Activated CD4-positive, alpha-beta T cell treated with anti-CD3 and anti-CD28 coated beads for 48 hours (primary cell): ENCODE measurements at regions not wholly inside any gene's neighbourhood (a gene's known extent, or its start where the extent isn't known, plus 50 kb on each side); places are given as distances from the start of the nearest gene placed in this dataset.

Experiments used
- DNase-seq: peaks from one replicate; pipeline ENCODE4 v3.0.0-alpha.2; 2020

DNA sequence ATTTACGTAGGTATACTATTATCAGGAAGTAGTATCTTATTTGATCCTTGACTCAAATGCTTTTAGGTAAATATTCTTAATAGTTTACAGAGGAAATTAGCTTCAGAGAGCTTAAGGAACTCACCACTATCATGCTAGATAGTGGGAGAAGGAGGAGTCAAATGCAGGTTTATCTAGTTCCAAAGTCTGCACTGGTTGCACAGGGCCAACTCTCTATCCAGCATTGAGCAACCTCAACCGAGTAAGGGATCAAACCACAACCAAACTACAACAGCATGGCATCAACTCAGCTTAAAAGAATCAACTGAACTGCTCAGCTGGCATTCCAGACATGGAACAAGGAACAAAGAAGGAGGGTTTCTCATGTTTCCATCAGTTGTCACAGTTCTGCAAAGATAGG, 306.0 kb downstream of the MAF start:
- no peak for DNase-seq

DNA sequence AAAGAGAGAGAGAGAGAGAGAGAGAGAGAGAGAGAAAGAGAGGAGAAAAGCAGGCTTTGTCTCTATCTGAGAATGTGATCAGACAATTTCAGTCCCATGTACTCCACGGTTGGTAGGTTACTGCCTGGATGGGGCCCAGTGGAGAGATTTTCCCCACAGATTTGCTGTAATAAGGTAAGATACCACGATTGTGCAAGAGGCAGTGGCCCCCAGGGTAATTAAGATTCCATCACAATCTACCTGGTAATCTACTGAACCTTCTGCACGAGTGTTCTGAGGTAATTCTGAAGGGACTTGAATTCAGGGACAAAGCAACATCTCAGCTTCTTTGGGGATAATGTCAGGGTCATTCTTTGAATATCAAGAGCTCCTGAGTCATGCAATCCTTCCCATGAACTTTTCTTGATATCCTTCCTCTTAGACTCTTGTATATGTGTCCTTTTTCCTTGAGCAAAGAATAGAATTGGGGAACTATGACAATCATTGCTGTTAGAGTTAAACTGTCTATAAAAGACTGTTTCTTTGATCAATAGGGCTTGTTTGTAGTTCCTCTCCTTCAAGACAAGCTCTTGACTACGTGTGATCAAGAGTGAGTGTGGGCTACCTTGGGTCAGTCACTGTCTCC, 306.6 kb downstream of the MAF start:
- no peak for DNase-seq

GRCh38 chr16:79288066-79288465, 312.5 kb downstream of the MAF start:
- DNase-seq: no peak

DNA sequence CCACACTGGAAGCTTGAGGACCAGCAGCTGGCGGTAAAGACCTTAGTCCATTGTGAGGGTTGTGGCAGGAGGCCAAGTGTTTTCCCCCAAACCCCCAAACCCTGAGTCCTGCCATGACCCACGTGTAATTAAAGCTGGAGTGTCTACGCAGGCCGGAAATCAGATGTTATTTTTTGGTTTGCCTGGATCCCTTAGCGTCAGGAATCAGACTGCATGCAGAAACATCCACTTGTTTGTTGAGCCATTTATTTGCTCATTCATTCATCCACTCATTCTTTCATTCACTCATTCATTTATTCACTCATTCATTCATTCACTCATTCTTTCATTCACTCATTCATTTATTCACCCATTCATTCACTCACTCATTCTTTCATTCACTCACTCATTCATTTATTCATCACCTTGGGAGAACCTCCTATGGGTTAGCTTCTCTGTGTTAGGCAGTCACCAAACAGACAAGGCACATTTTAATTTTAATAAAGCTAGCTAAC, 313.1 kb downstream of the MAF start:
- DNase-seq: no peak

- peak; percentile 61 for DNase-seq
Observed at GRCh38 chr16:79286646-79287423, 313.7 kb downstream of the MAF start.

DNA sequence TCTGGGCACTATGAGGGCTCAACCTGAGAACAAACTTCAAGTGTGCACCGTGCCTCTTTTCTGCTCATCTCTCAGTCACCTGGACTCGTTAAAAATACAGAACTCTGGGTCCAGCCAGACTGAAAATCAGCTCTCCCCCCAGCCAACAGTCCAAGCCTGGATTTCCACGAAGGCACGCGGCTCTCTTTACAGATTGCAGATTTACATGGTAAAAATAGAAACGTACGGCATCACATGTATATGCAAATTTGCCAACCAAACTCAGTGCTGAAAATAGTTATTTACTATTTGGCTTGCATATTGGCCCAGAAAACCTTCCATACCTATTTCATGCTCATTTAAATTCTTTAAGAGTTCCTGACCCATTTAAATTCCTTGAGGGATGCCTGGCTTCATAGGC, 315.8 kb downstream of the MAF start:
- no peak for DNase-seq

DNA sequence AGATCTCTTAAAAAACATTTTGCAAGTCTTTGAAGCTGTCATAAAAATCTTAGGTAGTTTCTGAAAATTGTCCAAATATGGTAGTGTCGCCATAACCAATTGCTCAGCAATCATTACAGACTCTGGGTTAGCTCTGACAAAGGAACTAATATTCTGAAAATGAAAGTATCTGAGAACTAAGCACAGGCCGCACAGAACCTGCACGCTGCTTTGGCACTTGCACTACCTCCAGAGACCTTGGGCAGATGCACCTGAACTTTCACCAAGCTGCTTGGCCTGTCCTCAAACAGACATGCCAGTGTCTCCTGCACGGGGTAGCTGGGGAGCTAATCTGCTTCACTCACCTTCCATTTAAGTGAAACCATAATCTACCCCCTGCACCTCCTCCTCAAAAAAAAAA, 317.0 kb downstream of the MAF start:
- DNase-seq: peak; percentile 55

GRCh38 chr16:79282806-79283205, 317.7 kb downstream of the MAF start:
- no peak for DNase-seq

DNA sequence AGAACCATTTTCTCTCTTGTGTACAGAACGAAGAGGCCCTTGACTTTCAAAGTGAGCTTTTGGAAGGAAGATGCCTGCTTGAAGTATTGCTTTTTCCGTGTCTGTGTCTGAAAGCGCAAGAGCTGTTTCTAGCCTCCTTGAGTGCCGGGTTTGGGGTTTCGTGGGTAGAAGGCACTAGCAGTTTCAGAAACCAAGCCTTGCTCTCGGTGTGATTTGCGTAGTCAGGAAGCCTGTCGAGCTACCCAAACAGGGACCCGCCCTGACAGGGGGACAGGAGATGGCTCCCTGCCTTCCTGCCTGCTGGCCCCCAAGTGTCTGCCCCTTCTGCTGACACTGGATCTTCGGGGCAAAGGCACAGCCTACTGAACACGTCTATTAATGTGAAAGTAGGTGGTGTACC, 322.0 kb downstream of the MAF start:
- peak; percentile 81 for DNase-seq

GRCh38 chr16:79276501-79276900, 324.0 kb downstream of the MAF start:
- no peak for DNase-seq

- no peak for DNase-seq
Observed at GRCh38 chr16:79274264-79274663, 326.3 kb downstream of the MAF start.

DNA sequence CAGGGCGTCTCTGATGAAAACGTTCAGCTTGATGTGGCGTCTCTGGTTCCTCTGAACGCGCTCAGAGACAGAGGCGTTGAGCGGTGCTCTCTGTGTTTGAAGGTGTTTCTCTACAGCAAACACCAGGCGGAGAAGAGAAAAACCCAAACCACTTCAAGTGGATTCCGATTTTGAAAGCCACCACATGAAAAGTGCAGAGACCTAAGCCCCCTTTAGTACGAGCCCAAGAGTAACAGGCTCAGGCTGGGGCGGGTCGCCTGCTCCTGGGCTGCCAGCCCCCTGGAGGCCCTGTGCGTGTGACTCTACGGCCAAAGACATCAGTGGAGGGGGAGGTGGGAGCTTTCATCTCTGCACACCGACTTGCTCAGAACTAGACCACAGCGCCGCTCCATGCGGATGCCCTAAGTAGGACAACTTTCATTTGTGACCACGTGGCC, 328.4 kb downstream of the MAF start:
- DNase-seq: peak; percentile 85

- no peak for DNase-seq
Observed at GRCh38 chr16:79271583-79271982, 329.0 kb downstream of the MAF start.

GRCh38 chr16:79270011-79270410, 330.5 kb downstream of the MAF start:
- DNase-seq: no peak

DNA sequence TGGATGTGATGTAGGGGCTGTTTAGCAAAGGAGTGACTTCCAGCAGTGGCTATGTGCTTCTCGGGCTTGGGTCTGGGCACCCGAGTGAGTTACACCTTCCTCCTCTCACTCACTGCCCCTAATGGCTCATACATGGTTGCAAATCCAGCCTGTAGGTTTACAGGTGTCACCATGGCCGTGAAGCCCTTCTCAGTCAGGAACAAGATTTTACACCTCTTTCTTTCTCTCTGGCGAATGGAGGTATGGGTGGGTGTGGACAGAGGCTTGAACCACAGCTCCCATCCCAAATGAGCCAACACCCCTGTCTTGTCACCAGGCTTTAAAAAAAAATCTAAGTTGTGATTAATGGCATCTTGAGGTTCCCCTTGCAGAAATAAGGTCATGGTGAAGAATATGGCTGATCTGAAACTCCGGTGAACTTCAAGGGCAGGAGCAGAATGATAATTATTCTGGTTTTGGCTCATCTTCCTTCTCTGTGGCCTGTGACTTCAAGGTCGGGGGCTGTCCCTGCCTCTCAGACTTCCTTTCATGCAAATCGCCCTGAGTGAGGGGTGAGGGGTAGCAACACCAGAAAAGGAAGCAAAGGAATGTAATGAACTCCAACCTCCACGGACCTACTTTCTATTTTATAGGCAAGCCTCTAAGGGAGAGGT, 331.2 kb downstream of the MAF start:
- peak; percentile 86 for DNase-seq

DNA sequence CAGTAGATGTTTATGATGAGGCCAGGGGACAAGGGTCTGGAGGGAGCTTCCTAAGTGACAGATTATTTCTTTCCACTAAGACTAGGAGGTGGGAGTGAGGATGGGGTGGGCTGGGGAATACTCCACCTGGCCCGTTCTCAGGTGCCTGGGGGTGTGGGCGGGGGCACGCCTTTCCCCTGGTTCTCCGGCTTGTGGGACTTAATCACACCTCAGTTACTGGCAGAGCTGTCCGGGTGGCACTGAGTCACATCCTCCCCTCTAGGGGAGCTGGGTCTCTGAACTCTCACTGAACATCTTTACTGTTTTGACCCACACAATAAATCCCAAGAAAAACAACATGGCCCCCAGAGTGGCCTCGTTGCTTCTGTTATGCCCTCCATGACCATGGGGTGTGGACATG, 332.8 kb downstream of the MAF start:
- DNase-seq: peak; percentile 86

GRCh38 chr16:79267146-79267545, 333.4 kb downstream of the MAF start:
- DNase-seq: no peak

DNA sequence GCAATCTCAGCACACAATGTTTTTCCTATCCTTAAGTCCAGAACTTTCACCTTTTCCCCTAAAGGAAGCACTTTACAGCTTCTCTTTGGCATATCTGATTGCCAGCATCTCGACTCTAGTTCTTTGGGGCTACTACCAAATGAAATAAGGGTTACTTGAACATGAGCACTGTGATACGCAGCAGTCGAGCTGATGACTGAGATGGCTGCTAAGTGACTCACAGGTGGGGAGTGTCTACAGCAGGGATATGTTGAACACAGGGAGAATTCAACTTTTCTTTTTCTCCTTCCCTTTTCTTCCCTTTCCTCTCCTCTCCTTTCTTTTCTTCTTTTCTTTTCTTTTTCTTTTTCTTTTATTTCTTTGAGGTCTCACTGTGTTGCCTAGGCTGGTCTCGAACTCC, 334.8 kb downstream of the MAF start:
- peak; percentile 53 for DNase-seq

DNA sequence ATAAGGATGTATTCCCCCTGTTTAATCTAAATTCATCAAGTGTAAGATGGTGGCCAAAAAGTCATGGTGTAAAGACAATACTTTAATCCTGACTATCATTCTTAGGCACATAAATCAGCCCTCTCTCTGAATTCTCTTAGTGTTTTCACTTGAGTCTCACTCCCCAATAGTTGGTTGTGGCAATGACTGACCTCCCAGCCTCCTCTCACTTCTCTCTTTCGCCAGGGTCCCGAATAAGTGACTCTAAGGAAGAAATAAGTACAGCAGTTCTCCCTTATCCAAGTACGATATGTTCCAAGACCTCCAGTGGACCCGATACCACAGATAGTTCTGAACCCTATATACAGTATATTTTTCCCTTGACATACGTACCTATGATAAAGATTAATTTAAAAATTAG, 335.3 kb downstream of the MAF start:
- DNase-seq: no peak

GRCh38 chr16:79264237-79265109, 336.1 kb downstream of the MAF start:
- no peak for DNase-seq

- no peak for DNase-seq
Observed at GRCh38 chr16:79263425-79263824, 337.1 kb downstream of the MAF start.
